ENCODE measurements at regions not wholly inside any gene's neighbourhood (a gene's known extent, or its start where the extent isn't known, plus 50 kb on each side); places are given as distances from the start of the nearest gene placed in this dataset.

GRCh38 chrX:39156051-39156450 lies 354.8 kb downstream of the MID1IP1 start:
- POLR2A ChIA-PET, result interaction anchor here (0.7 kb wide), 1 partner anchor 10 kb away, joined by 4 read pairs; no protein-coding TSS in a partner anchor
- in situ Hi-C loops (cut with MboI), result no loop called here
- BruUV-seq (replicated peaks), result no TSS peak
- Histone ChIP-seq H4K20me1 (replicated peaks; ENCODE audit: control insufficient read depth, insufficient read depth, low read length) (no peaks in the 10 kb centered on the region), H3K9me1 (ENCODE audit: control insufficient read depth, insufficient read depth, low read length) (no peaks in the 10 kb centered on the region), H3K4me2 (ENCODE audit: insufficient read depth, low read length) (no peak overlapping the region), H3K4me1 (replicated peaks in 1 of 2; ENCODE audit: control insufficient read depth in 2 of 2, insufficient read depth in 2 of 2, low read length in 2 of 2) (peaks cover 0 to 10% of the 10 kb centered on the region in 2 experiments; a peak in 3 of 5 replicates), H3K9me3 (replicated peaks; ENCODE audit: control insufficient read depth, insufficient read depth, low read depth, low read length) (no peaks in the 10 kb centered on the region), H3K27ac (ENCODE audit: extremely low read depth, low read depth, low read length) (no peak overlapping the region), H3K79me2 (ENCODE audit: control insufficient read depth, insufficient read depth, low read length) (no peaks in the 10 kb centered on the region), H3K36me3 (ENCODE audit: control insufficient read depth, insufficient read depth, low read length) (no peaks in the 10 kb centered on the region), H3K9ac (ENCODE audit: insufficient read depth in 1 of 2, low read depth in 2 of 2, low read length in 2 of 2) (no peak overlapping the region), H3K4me3 (no peak overlapping the region), H3K27me3 (ENCODE audit: control insufficient read depth in 2 of 2, insufficient read depth in 2 of 2, low read length in 2 of 2) (no peaks in the 10 kb centered on the region; a peak in 1 of 5 replicates), H2AFZ (ENCODE audit: low read depth, low read length) (no peak overlapping the region)
- DNase-seq (ENCODE audit: extremely low read depth in 1 of 4, low spot score in 3 of 4), result no peak
- CTCF ChIA-PET (ENCODE audit: low intra/inter-chr PET ratio), result no interaction called here
- no peak for FAIRE-seq
- intact Hi-C loops (cut with micrococcal nuclease), result no loop called here
- ATAC-seq, result no peak
- TF ChIP-seq C11orf30 (IDR thresholded peaks at IDR 0.05; ENCODE audit: low read depth) (no peak), E2F5 (CRISPR knock-in tag; IDR thresholded peaks at IDR 0.05) (no peak), PYGO2 (tag; IDR thresholded peaks at IDR 0.05) (no peak), HOMEZ (CRISPR knock-in tag; IDR thresholded peaks at IDR 0.05) (no peak), ZNF184 (CRISPR knock-in tag; IDR thresholded peaks at IDR 0.05) (no peak), FOS (IDR thresholded peaks at IDR 0.05; ENCODE audit: extremely low read depth, insufficient read length) (no peak), ZNF79 (CRISPR knock-in tag; IDR thresholded peaks at IDR 0.05; ENCODE audit: low read depth) (no peak), ZKSCAN1 (IDR thresholded peaks at IDR 0.05; ENCODE audit: low read depth, low read length) (no peak), ARID2 (IDR thresholded peaks at IDR 0.05) (no peak), ZNF589 (CRISPR knock-in tag; IDR thresholded peaks at IDR 0.05; ENCODE audit: low read depth) (no peak), ZBTB5 (IDR thresholded peaks at IDR 0.05) (no peak), XRCC5 (IDR thresholded peaks at IDR 0.05; ENCODE audit: low read depth, low read length) (no peak), EHMT2 (IDR thresholded peaks at IDR 0.05) (no peak), ZBTB49 (CRISPR knock-in tag; IDR thresholded peaks at IDR 0.05; ENCODE audit: borderline replicate concordance) (no peak), NBN (IDR thresholded peaks at IDR 0.05; ENCODE audit: low read depth) (no peak), EP300 (IDR thresholded peaks at IDR 0.05; ENCODE audit: low read length) (no peak), PREB (CRISPR knock-in tag; IDR thresholded peaks at IDR 0.05) (no peak), SRSF7 (optimal IDR thresholded peaks at IDR 0.05; ENCODE audit: low read depth, low read length) (no peak)
